Prostate gland (tissue), 2 donors: ENCODE measurements at regions not wholly inside any gene's neighbourhood (a gene's known extent, or its start where the extent isn't known, plus 50 kb on each side); places are given as distances from the start of the nearest gene placed in this dataset.

Source experiments
- POLR2A ChIP-seq: fragments of 450-650 bp; IDR thresholded peaks from one replicate; pipeline ENCODE4 v1.6.1; 2016; ENCODE audit warnings: antibody characterized with exemption, mild to moderate bottlenecking
- POLR2AphosphoS5 ChIP-seq: sonication (generic); formaldehyde crosslinking; IDR thresholded peaks from one replicate; pipeline ENCODE4 v1.6.1; 2017; ENCODE audit warnings: antibody characterized with exemption
- TF ChIP-seq, protein P1 (sequence below), 4 experiments: fragments of 200-600 bp in 2 of 4; fragments of 450-650 bp in 2 of 4; sonication (generic) in 2 of 4; IDR thresholded peaks; 1 replicate in 3 of 4; 2 replicates in 1 of 4; pipeline ENCODE4 v1.5.1; 2016 to 2019; ENCODE audit warnings: antibody characterized with exemption in 4 of 4, mild to moderate bottlenecking in 2 of 4, moderate library complexity in 2 of 4

GRCh38 chr20:10789386-10789785 is 115.6 kb upstream of the JAG1 start:
- TF ChIP-seq, protein P1, sequence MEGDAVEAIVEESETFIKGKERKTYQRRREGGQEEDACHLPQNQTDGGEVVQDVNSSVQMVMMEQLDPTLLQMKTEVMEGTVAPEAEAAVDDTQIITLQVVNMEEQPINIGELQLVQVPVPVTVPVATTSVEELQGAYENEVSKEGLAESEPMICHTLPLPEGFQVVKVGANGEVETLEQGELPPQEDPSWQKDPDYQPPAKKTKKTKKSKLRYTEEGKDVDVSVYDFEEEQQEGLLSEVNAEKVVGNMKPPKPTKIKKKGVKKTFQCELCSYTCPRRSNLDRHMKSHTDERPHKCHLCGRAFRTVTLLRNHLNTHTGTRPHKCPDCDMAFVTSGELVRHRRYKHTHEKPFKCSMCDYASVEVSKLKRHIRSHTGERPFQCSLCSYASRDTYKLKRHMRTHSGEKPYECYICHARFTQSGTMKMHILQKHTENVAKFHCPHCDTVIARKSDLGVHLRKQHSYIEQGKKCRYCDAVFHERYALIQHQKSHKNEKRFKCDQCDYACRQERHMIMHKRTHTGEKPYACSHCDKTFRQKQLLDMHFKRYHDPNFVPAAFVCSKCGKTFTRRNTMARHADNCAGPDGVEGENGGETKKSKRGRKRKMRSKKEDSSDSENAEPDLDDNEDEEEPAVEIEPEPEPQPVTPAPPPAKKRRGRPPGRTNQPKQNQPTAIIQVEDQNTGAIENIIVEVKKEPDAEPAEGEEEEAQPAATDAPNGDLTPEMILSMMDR (IDR thresholded peaks at IDR 0.05) = no peak
- TF ChIP-seq POLR2A (no peak), POLR2AphosphoS5 (no peak)
